Nucleus accumbens (tissue), 56 donors: ENCODE measurements at regions not wholly inside any gene's neighbourhood (a gene's known extent, or its start where the extent isn't known, plus 50 kb on each side); places are given as distances from the start of the nearest gene placed in this dataset.

Experiments
- DNase-seq, 56 donors: peaks; one replicate each; lab custom pipeline; 2025; lab: John Stamatoyannopoulos, UW

DNA sequence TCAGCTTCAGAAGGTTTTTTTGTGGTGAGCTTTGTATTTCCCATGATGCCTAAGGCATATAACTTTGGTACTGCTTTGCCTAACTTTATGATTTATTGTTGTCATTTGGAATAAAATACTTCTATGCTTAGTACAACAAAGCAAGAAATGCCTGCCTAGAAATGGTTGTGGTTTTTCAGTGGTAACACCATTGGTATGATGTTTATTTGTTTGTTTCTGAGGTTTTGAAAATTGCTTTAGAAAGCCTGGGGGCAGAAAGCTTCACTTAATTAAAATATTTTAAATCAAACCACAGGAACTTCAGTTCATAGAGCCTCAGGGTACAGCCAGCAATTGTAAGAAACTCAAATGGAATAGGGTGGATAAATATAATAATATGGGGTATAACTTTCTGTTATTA is 351.2 kb upstream of the MAP3K7 start:
- no peak for DNase-seq

DNA sequence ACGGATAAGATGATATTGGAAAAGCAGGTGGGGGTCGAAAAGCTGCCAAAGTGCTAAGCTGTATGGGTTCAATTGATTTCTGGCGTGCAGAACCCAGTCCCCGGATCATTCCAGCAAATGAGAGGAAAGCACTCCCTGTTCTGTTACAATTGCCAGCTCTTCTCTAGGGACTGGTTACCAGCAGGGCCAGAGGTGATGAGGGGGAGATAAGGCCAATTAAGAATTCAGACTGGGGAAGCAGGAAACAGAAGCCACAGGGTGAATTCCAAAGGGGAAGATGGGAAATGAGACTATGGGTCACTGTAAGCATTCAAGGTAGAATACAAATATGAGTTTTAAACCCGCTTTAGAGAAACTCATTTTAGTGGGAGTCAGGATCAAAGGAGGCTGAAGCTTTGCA is 349.4 kb upstream of the MAP3K7 start:
- DNase-seq: no peak

DNA sequence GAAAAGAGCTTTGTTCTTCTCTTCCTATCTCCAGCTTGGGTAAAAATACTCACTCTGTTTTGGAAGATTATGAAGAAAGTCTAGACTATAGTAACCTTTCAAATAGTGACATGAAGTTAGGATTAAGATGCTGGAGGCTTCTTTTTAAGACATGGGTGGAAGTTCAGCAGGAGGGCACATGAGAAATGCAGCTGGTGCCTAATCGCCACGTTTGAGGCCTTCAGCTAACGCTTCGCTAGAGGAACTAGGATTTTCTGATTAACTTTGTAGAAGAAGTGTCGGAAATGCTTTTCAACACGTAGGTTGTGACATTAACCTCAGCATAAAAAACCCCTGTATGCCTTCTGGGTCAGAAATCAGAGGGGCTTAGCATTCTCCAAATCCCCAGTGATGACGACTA is 348.1 kb upstream of the MAP3K7 start:
- no peak for DNase-seq

DNA sequence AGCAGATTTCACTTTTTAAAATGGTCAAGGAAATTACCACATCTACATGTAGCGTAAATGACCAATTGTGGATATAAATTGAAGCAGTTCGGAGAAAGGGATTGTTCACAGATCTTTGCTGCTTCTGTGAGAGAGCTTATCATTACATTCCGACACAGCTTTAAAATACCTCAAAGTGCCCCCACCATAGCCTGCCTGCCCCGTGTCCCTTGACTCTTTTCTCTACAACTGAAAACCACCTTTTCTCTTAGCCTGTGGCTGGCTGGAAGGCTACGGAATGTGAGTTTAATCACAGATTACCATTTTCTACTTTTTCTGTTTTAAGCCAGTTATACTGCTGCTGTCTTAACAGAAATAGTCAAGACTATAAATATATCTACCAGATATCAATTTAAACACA is 347.2 kb upstream of the MAP3K7 start:
- DNase-seq: no peak

DNA sequence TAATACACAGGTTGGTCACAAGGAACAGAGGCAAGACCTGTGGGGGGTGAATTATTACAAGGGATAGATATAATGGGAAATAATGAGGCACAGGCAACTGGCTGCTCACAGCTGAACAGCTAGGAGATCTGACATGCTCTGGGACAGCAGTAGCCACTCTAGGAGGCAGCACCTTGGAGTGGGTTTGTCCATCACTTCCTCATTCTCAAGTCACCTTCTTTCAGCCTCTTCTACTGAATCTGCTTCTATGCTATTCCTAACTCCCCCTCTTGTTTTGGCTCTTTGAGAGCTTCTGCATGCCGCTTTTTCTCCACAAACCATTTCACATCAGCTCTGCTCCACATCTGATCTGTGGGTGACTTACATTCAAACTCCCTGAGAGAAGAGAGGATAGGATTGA is 345.5 kb upstream of the MAP3K7 start:
- DNase-seq: no peak

DNA sequence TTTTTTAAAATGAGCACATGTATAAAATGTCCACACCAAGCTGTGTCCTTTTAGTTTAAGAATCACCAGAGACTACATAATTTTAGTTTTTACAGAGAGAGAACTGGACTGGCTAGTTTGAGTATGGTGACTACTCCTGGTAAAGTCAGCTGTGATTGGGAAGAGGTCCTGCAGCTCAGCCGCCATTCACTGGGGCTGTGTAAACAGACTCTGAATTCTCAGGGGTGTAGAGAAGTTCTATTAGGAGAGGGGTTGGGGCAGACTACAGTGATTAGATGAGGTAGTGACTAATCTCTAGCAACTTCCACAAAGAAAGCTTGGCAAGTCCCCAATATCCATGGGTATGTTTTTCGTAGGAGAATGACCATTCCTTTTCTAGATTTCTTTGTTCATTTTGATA is 341.2 kb upstream of the MAP3K7 start:
- no peak for DNase-seq

DNA sequence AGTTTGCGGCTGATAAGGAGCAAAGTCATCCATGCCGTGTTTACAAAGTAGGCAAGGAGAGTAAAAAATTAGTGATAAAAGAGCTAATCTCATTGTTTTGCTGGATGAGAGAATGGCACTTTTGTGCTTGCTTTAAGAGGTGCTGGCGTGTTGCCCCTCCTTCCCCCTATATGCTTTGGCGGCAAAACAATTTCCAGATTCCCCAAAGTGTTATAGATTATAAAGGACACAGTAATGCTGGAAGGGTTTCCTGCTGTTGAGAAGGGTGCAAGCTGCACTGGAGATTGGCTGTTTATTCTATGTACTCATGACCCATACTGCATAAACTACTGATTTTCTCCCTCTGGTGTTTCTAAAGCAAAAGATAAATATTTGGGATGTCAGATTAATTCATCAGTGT is 338.9 kb upstream of the MAP3K7 start:
- no peak for DNase-seq

- DNase-seq: no peak
Observed at GRCh38 chr6:90922325-90922724, 335.5 kb upstream of the MAP3K7 start.

DNA sequence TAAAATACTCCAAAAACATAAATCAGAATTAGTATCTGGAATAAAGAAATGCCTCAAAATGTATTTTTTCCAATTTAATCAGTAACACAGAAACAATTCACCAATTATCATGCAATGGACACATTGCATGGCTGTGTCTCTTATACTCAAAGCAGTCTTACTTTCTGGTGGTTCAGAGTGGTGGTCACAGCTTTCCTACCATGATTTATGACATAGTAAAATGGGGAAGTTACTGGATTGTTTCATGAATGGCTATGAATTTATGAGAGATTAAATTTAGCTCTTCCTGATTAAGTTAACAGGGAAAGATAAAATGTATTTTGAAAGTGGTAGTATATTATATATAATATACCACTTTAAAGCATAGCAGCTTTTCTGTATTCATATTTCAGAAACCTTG is 331.5 kb upstream of the MAP3K7 start:
- DNase-seq: no peak

DNA sequence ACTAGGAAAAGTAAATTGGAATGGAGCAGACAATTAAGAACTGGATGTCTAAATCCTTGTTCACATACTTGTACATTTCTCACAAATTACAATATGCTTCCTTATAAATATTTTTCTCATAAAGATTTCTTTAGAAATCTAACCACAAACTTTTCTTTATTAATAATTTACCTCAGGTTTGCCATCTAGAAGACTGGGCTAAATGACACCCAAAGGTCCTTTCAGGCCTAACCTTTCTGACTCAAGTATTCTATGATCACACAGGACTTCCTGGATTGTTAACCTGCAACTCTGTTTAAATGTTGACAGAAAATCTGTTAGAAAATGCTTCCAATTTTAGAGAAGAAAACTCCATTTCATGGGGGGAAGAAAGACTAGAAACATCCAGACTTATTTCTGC is 330.5 kb upstream of the MAP3K7 start:
- DNase-seq: no peak

DNA sequence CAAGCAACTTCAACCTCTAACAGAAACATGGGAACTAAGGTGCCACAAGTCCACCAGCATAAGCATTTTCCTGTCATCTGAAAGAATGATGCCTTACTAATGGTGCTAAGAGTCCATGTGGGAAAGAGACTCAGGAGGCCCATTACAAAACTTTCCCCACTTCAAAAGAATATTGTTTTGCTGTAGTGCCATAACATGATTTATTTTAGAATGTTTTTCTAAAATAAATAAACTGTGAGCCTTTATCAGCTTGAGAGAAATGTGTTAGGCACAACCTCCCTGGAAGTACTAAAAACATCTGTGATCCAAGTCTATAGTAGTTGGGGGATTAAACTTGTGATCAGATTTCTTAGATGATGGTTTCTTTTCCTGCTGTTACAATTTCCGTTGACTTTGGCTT is 330.1 kb upstream of the MAP3K7 start:
- no peak for DNase-seq

- no peak for DNase-seq
Observed at GRCh38 chr6:90915224-90915915, 328.5 kb upstream of the MAP3K7 start.

DNA sequence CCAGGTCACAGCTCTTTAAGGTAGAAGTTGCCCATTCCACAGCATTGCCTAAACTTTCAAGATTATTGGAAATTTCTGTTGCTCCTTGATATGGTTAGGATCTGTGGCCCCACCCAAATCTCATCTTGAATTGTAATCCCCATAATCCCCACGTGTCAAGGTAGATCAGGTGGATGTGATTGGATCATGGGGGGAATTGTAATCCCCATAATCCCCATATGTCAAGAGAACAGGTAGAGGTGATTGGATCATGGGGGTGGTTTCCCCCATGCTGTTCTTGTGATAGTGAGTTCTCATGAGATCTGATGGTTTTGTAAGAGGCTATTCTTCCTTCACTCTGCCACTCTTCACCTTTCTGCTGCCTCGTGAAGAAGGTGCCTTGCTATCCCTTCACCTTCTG is 327.4 kb upstream of the MAP3K7 start:
- no peak for DNase-seq

- DNase-seq: no peak
Observed at GRCh38 chr6:90913266-90913960, 326.5 kb upstream of the MAP3K7 start.

- DNase-seq: no peak
Observed at GRCh38 chr6:90911642-90912041, 324.8 kb upstream of the MAP3K7 start.

DNA sequence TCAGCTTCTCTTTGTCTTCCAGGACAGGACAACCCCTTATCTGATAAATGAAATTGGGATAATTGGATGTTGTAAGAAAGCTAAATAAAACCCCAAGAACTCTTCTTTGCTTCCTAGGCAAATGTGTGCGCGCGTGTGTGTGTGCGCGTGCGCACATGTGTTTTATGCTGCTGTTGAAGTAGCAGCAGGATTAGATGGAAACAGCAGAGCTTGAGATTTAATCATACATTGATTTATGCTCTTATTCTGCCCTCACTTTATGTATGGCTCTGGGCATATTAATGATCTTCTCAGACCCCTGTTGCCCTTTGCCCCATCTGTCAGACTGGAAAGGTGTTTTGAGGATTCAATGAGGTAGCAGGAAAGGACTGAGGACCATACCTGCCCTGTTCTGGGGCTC is 324.0 kb upstream of the MAP3K7 start:
- no peak for DNase-seq

GRCh38 chr6:90907931-90908655 is 321.2 kb upstream of the MAP3K7 start:
- no peak for DNase-seq

DNA sequence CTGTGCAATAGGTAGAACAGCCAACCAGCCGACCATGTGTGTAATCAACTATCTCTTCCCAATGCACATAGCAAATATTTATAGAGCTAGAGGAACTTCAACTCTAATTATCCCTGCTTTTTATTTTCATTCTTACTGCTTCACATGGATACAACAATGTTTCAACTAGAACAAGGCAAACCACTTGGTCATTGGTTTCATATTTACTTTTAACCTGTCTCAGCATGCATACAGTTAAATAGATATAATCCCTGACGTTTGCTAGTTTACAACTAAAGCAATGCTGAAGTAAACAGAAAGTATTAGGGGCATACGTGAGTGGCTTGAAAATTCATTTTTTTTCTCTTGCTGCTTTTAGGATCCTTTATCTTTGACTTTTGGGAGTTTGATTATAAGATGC is 318.5 kb upstream of the MAP3K7 start:
- DNase-seq: no peak

DNA sequence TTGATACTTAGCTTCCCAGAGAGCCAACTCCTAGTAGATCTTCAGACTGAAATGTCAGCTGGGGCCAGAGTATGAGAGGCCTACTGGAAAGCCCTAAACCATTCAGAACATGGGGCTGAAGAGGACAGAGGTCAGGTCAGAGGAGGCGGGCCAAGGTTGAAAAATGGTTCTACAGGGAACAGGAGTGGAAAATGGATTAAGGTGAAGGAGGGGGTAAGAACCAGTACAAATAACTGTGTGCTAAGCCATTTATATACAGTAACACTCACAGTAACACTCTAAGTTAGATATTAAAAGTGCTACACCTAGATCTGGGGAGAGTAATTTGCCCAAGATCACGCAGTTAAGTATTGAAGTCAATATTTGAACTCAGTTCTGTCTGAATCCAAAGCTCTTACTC is 313.2 kb upstream of the MAP3K7 start:
- no peak for DNase-seq

DNA sequence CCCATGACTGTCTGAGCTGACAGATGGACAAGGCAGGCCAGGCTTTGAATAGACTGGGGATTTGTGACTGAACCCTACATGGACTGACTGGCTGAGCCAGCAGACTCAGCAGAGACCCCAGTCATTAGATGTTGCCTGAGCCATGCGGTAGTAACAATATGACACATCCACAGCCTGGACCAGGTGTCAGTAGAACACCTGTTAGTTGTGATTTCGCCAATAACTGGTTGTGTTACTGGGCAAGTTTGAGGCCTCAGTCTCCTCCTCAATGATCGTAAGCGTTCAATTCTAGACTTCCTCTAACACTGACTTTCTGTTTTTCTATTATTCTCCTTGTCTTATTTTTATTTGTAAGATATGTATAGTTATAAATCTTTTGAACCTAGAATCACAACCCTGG is 311.9 kb upstream of the MAP3K7 start:
- DNase-seq: no peak

- DNase-seq: no peak
Observed at GRCh38 chr6:90896075-90896547, 309.2 kb upstream of the MAP3K7 start.
